GM12892 (cell line): ENCODE measurements at regions not wholly inside any gene's neighbourhood (a gene's known extent, or its start where the extent isn't known, plus 50 kb on each side); places are given as distances from the start of the nearest gene placed in this dataset.

ENCODE experiments used
- POLR2A ChIP-seq: IDR thresholded peaks from 2 replicates; pipeline ENCODE4 v1.6.1; 2011; ENCODE audit warnings: low read depth, low read length, control low read depth
- POLR2AphosphoS5 ChIP-seq: IDR thresholded peaks from 2 replicates; pipeline ENCODE4 v1.6.1; 2011; ENCODE audit warnings: low read depth, low read length, control low read depth
- TAF1 ChIP-seq: IDR thresholded peaks from 2 replicates; pipeline ENCODE4 v1.6.1; 2011; ENCODE audit warnings: low read depth, mild to moderate bottlenecking, control low read depth, low read length, borderline replicate concordance

GRCh38 chr20:12061466-12061865, 143.8 kb downstream of the BTBD3 start:
- TF ChIP-seq POLR2AphosphoS5 = no peak
- no peak for TF ChIP-seq POLR2A
- TF ChIP-seq TAF1 = no peak
